ENCODE measurements at regions not wholly inside any gene's neighbourhood (a gene's known extent, or its start where the extent isn't known, plus 50 kb on each side); places are given as distances from the start of the nearest gene placed in this dataset.

DNA sequence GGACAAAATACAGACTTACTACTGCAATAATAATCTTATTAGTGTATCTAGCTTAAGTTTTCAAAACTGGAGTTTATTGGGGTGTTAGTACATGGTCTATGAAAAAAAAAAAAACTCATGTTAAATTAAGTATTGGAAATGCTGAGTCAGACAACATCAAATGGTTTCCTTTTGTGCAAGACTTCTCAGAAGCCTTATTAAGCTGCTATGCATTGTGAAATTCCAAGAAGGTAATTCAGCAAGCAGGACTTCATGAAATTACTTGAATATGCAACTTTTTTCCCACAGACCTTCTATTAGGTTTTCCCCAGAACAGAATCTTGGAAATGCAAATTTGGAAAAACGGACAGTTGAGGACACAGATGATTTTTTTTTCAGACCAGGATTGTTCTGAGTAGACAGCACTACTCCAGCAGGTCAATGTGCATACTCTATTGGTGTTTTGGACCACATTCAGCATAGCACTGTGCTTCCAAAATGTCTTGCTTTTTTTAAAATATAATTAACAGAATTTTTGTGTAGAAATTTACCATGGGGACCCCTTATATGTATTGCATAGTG is 568.8 kb upstream of the TENM3 start:
- TF ChIP-seq POLR2AphosphoS5 (IDR thresholded peaks at IDR 0.05; ENCODE audit: low read depth, low read length) (no peak), TAF1 (IDR thresholded peaks at IDR 0.05; ENCODE audit: borderline replicate concordance, low read depth, low read length) (no peak)
